Lower lobe of right lung (tissue), 2 donors: ENCODE measurements at regions not wholly inside any gene's neighbourhood (a gene's known extent, or its start where the extent isn't known, plus 50 kb on each side); places are given as distances from the start of the nearest gene placed in this dataset.

Experiments
- ATAC-seq, 2 donors: fragments of 200-7000 bp; cut with Tn5 transposase; one replicate each; pipeline ENCODE4 v1.9.1; 2020 to 2022; ENCODE audit warnings: mild to moderate bottlenecking in 2 of 2, moderate library complexity in 2 of 2
- DNase-seq: peaks from one replicate; pipeline ENCODE4 v3.0.0-alpha.2; 2020
- H3K27ac ChIP-seq: fragments of 200-600 bp; one replicate; pipeline ENCODE4 v1.8.0; 2022
- H3K27me3 ChIP-seq: fragments of 200-600 bp; one replicate; pipeline ENCODE4 v1.8.0; 2022; ENCODE audit warnings: low read depth
- H3K36me3 ChIP-seq: fragments of 200-600 bp; one replicate; pipeline ENCODE4 v1.8.0; 2022; ENCODE audit warnings: mild to moderate bottlenecking
- H3K4me1 ChIP-seq: fragments of 200-600 bp; one replicate; pipeline ENCODE4 v1.8.0; 2022
- H3K4me3 ChIP-seq: fragments of 200-600 bp; one replicate; pipeline ENCODE4 v1.8.0; 2022; ENCODE audit warnings: mild to moderate bottlenecking
- H3K9me3 ChIP-seq: fragments of 200-600 bp; one replicate; pipeline ENCODE4 v1.8.0; 2022
- intact Hi-C: fragments of 100-400 bp; cut with DNase I; formaldehyde crosslinking; loops from one replicate; pipeline ENCODE4 v1.11.0; 2022
- TF ChIP-seq, protein P1 (sequence below): fragments of 200-600 bp; IDR thresholded peaks from one replicate; pipeline ENCODE4 v1.8.0; 2022; ENCODE audit warnings: antibody characterized with exemption, mild to moderate bottlenecking
- donor health status: DM: no; HTN: yes; CAD: no; lungs with severe emphysema.

DNA sequence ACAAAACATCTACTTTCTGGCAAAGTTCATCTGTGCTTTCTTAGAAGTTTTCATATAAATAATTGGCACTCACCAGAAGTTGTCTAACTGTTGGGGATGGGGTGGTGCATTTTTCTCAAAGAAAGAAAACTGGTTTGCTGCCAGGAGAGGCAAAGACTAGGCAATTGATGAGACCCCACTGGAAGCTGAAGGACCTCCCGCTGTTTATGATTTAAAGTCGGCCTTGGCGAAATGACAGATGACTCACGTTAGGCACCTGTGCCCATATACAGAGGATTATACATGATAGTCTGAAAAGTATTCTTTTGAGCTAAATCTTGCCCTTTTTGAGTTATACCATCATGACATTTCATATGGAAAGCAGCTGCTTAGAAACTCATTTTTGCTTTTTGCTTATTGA lies 193.0 kb upstream of the ZFHX3 start:
- intact Hi-C loops: no loop called here

DNA sequence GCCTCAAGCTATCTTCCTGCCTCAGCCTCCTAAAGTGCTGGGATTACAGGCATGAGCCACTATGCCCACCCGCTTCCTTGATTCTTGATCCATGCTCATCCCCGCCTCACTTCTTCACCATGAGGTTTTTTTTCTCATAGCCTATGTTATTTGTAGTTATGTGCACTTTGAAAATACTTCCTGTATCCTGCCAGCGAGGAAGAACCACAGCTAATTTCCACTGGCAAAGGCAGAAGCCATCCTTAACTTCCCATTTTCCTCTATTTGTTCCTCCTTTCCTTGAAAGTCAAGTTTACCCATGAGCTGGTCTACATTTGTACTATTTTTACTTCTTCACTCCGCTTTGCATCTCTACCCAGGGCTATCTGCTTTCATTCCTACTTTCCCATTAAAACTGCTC lies 189.7 kb upstream of the ZFHX3 start:
- no peak for DNase-seq
- ATAC-seq: no peak
- H3K27me3 ChIP-seq: no peaks in the 10 kb centered on the region
- no peaks in the 10 kb centered on the region for H3K4me1 ChIP-seq
- TF ChIP-seq, protein P1, sequence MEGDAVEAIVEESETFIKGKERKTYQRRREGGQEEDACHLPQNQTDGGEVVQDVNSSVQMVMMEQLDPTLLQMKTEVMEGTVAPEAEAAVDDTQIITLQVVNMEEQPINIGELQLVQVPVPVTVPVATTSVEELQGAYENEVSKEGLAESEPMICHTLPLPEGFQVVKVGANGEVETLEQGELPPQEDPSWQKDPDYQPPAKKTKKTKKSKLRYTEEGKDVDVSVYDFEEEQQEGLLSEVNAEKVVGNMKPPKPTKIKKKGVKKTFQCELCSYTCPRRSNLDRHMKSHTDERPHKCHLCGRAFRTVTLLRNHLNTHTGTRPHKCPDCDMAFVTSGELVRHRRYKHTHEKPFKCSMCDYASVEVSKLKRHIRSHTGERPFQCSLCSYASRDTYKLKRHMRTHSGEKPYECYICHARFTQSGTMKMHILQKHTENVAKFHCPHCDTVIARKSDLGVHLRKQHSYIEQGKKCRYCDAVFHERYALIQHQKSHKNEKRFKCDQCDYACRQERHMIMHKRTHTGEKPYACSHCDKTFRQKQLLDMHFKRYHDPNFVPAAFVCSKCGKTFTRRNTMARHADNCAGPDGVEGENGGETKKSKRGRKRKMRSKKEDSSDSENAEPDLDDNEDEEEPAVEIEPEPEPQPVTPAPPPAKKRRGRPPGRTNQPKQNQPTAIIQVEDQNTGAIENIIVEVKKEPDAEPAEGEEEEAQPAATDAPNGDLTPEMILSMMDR: no peak
- H3K4me3 ChIP-seq: no peak overlapping the region
- intact Hi-C loops: no loop called here
- H3K9me3 ChIP-seq: no peaks in the 10 kb centered on the region
- H3K27ac ChIP-seq: no peak overlapping the region
- no peaks in the 10 kb centered on the region for H3K36me3 ChIP-seq

More for the DNA sequence above, 193.0 kb upstream of the ZFHX3 start:
- no peaks in the 10 kb centered on the region for H3K4me1 ChIP-seq
- ATAC-seq (no peak), DNase-seq (no peak)
- no peaks in the 10 kb centered on the region for H3K27me3 ChIP-seq
- TF ChIP-seq, protein P1: no peak
- H3K36me3 ChIP-seq: no peaks in the 10 kb centered on the region
- H3K9me3 ChIP-seq: no peaks in the 10 kb centered on the region
- no peak overlapping the region for H3K27ac ChIP-seq
- H3K4me3 ChIP-seq: no peak overlapping the region

DNA sequence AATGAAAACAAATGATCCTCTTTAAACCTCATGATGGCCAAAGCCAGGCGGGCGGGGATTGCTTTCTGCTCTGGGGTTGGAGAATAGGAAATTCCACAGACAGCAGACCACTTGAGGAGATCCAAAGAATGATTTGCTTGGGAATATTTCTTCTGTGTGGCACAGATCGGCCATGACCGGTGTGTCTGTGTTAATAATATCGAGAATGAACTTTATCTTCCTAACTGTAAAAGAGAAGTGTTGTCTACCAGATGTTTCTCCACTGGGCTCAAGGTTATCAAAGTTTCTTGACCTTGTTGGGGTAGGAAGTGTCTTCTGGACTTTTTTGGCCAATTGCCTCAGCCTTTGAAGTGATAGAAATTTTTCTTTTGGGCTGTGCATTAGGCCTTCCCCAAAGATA lies 186.6 kb upstream of the ZFHX3 start:
- DNase-seq (no peak), ATAC-seq (no peak)
- intact Hi-C loops: no loop called here
- TF ChIP-seq, protein P1: no peak
- H3K27me3 ChIP-seq: no peaks in the 10 kb centered on the region
- H3K4me3 ChIP-seq: no peak overlapping the region
- no peak overlapping the region for H3K27ac ChIP-seq
- H3K36me3 ChIP-seq: no peaks in the 10 kb centered on the region
- no peaks in the 10 kb centered on the region for H3K9me3 ChIP-seq
- no peaks in the 10 kb centered on the region for H3K4me1 ChIP-seq

DNA sequence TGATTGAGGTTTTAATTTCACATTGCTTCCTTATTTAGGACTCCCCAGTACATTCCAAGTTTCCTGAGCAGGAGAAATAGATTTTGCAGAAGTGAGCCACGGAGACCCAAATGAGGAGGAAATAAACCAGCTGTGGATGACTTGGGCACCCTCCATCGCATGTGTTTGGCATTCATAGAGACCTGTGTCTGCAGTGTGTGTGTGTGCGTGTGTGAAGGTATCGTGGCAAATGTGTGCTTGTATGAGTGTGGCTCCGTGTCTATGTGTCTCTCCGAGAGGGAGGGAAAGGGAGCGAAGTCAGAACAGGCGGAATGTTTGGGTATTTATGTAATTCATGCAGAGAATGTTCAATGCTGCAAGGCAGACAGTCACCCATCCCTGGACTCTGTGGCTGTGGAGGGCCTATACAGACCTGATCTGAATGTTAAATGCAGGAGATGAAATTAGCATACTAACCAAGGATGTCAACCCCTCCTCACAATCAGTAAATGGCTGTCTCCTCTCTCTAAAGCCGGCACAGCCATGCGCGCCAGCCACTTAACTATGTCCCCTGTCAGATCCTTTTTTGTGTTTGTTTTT lies 186.0 kb upstream of the ZFHX3 start:
- intact Hi-C loops: no loop called here
- DNase-seq: no peak
- no peaks in the 10 kb centered on the region for H3K27me3 ChIP-seq

DNA sequence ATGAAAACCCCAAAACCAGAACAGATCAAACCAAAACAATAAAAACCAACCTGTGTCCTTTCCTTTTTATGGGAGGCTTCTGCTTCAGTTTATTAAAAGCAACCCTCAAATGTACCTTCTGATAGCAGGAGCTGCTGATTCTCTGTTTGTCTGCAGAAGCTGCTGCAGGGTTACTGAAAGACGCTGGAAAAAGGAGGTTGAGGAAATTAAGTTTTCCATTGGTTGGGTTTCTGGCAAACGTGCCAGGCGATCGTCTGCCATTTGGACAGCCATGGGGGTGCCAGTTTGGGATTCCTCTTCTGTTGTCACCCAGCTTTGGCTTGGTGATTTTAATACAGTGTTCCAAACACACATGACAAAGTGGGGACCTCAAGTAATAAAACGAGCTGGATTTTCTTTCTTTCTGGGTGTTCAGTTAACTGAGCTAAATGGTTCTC lies 185.4 kb upstream of the ZFHX3 start:
- no peak for ATAC-seq
- no peaks in the 10 kb centered on the region for H3K4me1 ChIP-seq
- H3K9me3 ChIP-seq: no peaks in the 10 kb centered on the region
- TF ChIP-seq, protein P1: no peak
- peak overlapping the region; percentile 25 for H3K4me3 ChIP-seq
- H3K27me3 ChIP-seq: no peaks in the 10 kb centered on the region
- intact Hi-C loops: no loop called here
- no peak for DNase-seq
- no peak overlapping the region for H3K27ac ChIP-seq
- no peaks in the 10 kb centered on the region for H3K36me3 ChIP-seq

More for the DNA sequence above, 186.0 kb upstream of the ZFHX3 start:
- no peak overlapping the region for H3K27ac ChIP-seq
- no peak overlapping the region for H3K4me3 ChIP-seq
- no peaks in the 10 kb centered on the region for H3K36me3 ChIP-seq
- no peaks in the 10 kb centered on the region for H3K9me3 ChIP-seq
- no peak for ATAC-seq
- TF ChIP-seq, protein P1: no peak
- H3K4me1 ChIP-seq: no peaks in the 10 kb centered on the region
